ENCODE measurements at regions not wholly inside any gene's neighbourhood (a gene's known extent, or its start where the extent isn't known, plus 50 kb on each side); places are given as distances from the start of the nearest gene placed in this dataset.

GRCh38 chr20:18999086-18999485, 185.5 kb downstream of the SCP2D1 start:
- no peak for DNase-seq (ENCODE audit: low read depth, low spot score)

GRCh38 chr20:19000078-19000477, 186.5 kb downstream of the SCP2D1 start:
- no peak for DNase-seq (ENCODE audit: low read depth, low spot score)

GRCh38 chr20:19001177-19001576, 187.6 kb downstream of the SCP2D1 start:
- no peak for DNase-seq (ENCODE audit: low read depth, low spot score)

- no peak for DNase-seq (ENCODE audit: low read depth, low spot score)
These were observed 190.1 kb downstream of the SCP2D1 start for GRCh38 chr20:19003366-19004336.

- no peak for DNase-seq (ENCODE audit: low read depth, low spot score)
These were observed 191.4 kb downstream of the SCP2D1 start for GRCh38 chr20:19004975-19005374.

- DNase-seq (ENCODE audit: low read depth, low spot score), result no peak
These were observed 194.9 kb downstream of the SCP2D1 start for GRCh38 chr20:19008497-19008896.

- no peak for DNase-seq (ENCODE audit: low read depth, low spot score)
These were observed 195.6 kb downstream of the SCP2D1 start for GRCh38 chr20:19009081-19009688.

- no peak for DNase-seq (ENCODE audit: low read depth, low spot score)
These were observed 199.1 kb downstream of the SCP2D1 start for GRCh38 chr20:19012676-19013075.

GRCh38 chr20:19013907-19014306, 198.5 kb upstream of the SLC24A3 start:
- DNase-seq (ENCODE audit: low read depth, low spot score), result no peak

- no peak for DNase-seq (ENCODE audit: low read depth, low spot score)
These were observed 196.9 kb upstream of the SLC24A3 start for GRCh38 chr20:19015351-19016139.

- DNase-seq (ENCODE audit: low read depth, low spot score), result no peak
These were observed 196.3 kb upstream of the SLC24A3 start for GRCh38 chr20:19016140-19016497.

GRCh38 chr20:19017104-19017690, 195.2 kb upstream of the SLC24A3 start:
- DNase-seq (ENCODE audit: low read depth, low spot score), result no peak

GRCh38 chr20:19018881-19019280, 193.6 kb upstream of the SLC24A3 start:
- no peak for DNase-seq (ENCODE audit: low read depth, low spot score)

GRCh38 chr20:19019734-19020364, 192.6 kb upstream of the SLC24A3 start:
- no peak for DNase-seq (ENCODE audit: low read depth, low spot score)

- no peak for DNase-seq (ENCODE audit: low read depth, low spot score)
These were observed 190.9 kb upstream of the SLC24A3 start for GRCh38 chr20:19021406-19022117.

- DNase-seq (ENCODE audit: low read depth, low spot score), result no peak
These were observed 190.3 kb upstream of the SLC24A3 start for GRCh38 chr20:19022118-19022575.

GRCh38 chr20:19022791-19023448, 189.5 kb upstream of the SLC24A3 start:
- DNase-seq (ENCODE audit: low read depth, low spot score), result no peak

GRCh38 chr20:19024296-19025035, 188.0 kb upstream of the SLC24A3 start:
- no peak for DNase-seq (ENCODE audit: low read depth, low spot score)

GRCh38 chr20:19025430-19026120, 186.9 kb upstream of the SLC24A3 start:
- DNase-seq (ENCODE audit: low read depth, low spot score), result no peak

Measured in astrocyte of the hippocampus (primary cell).